K562 (cell line): ENCODE measurements at regions not wholly inside any gene's neighbourhood (a gene's known extent, or its start where the extent isn't known, plus 50 kb on each side); places are given as distances from the start of the nearest gene placed in this dataset.

Experiments
- CBFA2T3 ChIP-seq: fragments of 450-650 bp; IDR thresholded peaks from 2 replicates; pipeline ENCODE4 v1.6.1; 2017
- CREB1 ChIP-seq, 2 experiments: sonication (generic) in 1 of 2; formaldehyde crosslinking in 1 of 2; IDR thresholded peaks; 2 replicates each; pipeline versions ENCODE4 v1.6.1 to v1.8.0; 2012 to 2022; ENCODE audit warnings: inconsistent platforms in 1 of 2, mild to moderate bottlenecking in 1 of 2, missing genetic modification reagents in 1 of 2, moderate library complexity in 1 of 2
- E2F4 ChIP-seq: sonication (generic); formaldehyde crosslinking; IDR thresholded peaks from 2 replicates; pipeline ENCODE4 v1.8.0; 2022; ENCODE audit warnings: mild to moderate bottlenecking, low read depth, missing genetic modification reagents
- ETV6 ChIP-seq, 3 experiments: fragments of 150-350 bp in 1 of 3; sonication (generic) in 1 of 3; formaldehyde crosslinking in 1 of 3; IDR thresholded peaks; 2 replicates each; pipeline versions ENCODE4 v1.6.1 to v1.8.0; 2014 to 2022; ENCODE audit warnings: borderline replicate concordance in 2 of 3, low read depth in 2 of 3, antibody characterized with exemption in 1 of 3, low read length in 1 of 3, mild to moderate bottlenecking in 1 of 3, missing genetic modification reagents in 1 of 3
- HMG20A ChIP-seq: fragments of 450-650 bp; formaldehyde crosslinking; conservative IDR thresholded peaks from 2 replicates; pipeline ENCODE4 v1.4.0; 2020; ENCODE audit warnings: mild to moderate bottlenecking, mixed read lengths
- HSF4 ChIP-seq: fragments of 250-450 bp; sonication (Bioruptor Pico); IDR thresholded peaks from 2 replicates; pipeline ENCODE4 v2.1.2; 2022; ENCODE audit warnings: mild to moderate bottlenecking, moderate library complexity, borderline replicate concordance
- MBD2 ChIP-seq: sonication (generic); IDR thresholded peaks from 2 replicates; pipeline ENCODE4 v1.6.1; 2016; ENCODE audit warnings: low read depth, borderline replicate concordance
- MIER1 ChIP-seq: fragments of 450-650 bp; IDR thresholded peaks from 2 replicates; pipeline ENCODE4 v1.6.1; 2016; ENCODE audit warnings: antibody characterized with exemption, mild to moderate bottlenecking, low read depth
- MTA3 ChIP-seq: fragments of 450-650 bp; formaldehyde crosslinking; IDR thresholded peaks from 2 replicates; pipeline ENCODE4 v1.6.1; 2017; ENCODE audit warnings: mild to moderate bottlenecking, borderline replicate concordance
- NR2C1 ChIP-seq, 2 experiments: fragments of 450-650 bp; IDR thresholded peaks; 2 replicates each; pipeline ENCODE4 v1.6.1; 2017; ENCODE audit warnings: mild to moderate bottlenecking in 2 of 2, antibody characterized with exemption in 1 of 2, inconsistent platforms in 1 of 2, missing compliant biosample characterization in 1 of 2, missing genetic modification characterization in 1 of 2
- PHTF2 ChIP-seq: fragments of 250-450 bp; sonication (Bioruptor Pico); IDR thresholded peaks from 2 replicates; pipeline ENCODE4 v1.5.0; 2021; ENCODE audit warnings: mild to moderate bottlenecking
- RBFOX2 ChIP-seq: fragments of 200-400 bp; formaldehyde crosslinking; IDR thresholded peaks from 2 replicates; pipeline ENCODE4 v1.6.1; 2017; ENCODE audit warnings: low read depth, mild to moderate bottlenecking, low read length, moderate library complexity
- SMAD4 ChIP-seq: fragments of 250-450 bp; sonication (Bioruptor Pico); conservative IDR thresholded peaks from 2 replicates; pipeline ENCODE4 v1.8.0; 2021; ENCODE audit warnings: inconsistent platforms, mild to moderate bottlenecking, moderate library complexity
- SMARCA4 ChIP-seq: fragments of 450-650 bp; IDR thresholded peaks from 2 replicates; pipeline ENCODE4 v1.6.1; 2016
- STAT5B ChIP-seq: fragments of 250-450 bp; sonication (Bioruptor Pico); IDR thresholded peaks from 2 replicates; pipeline ENCODE4 v1.8.0; 2021; ENCODE audit warnings: mild to moderate bottlenecking, inconsistent platforms
- VEZF1 ChIP-seq: fragments of 200-800 bp; sonication (Bioruptor generic); IDR thresholded peaks from 2 replicates; pipeline ENCODE4 v1.6.1; 2017; ENCODE audit warnings: missing genetic modification characterization, missing compliant biosample characterization
- ZBTB9 ChIP-seq: fragments of 450-650 bp; formaldehyde crosslinking; IDR thresholded peaks from 2 replicates; pipeline ENCODE4 v1.4.0; 2020; ENCODE audit warnings: mild to moderate bottlenecking, moderate library complexity
- ZEB2 ChIP-seq: fragments of 450-650 bp; IDR thresholded peaks from 2 replicates; pipeline ENCODE4 v1.6.1; 2016
- ZNF197 ChIP-seq: fragments of 200-800 bp; sonication (Bioruptor generic); IDR thresholded peaks from 2 replicates; pipeline ENCODE4 v1.6.1; 2016; ENCODE audit warnings: low read depth, missing genetic modification characterization, missing compliant biosample characterization
- ZNF384 ChIP-seq: IDR thresholded peaks from 2 replicates; pipeline ENCODE4 v1.6.1; 2012; ENCODE audit warnings: low read depth, low read length, improper control_type of control experiment
- ZNF398 ChIP-seq: fragments of 250-450 bp; sonication (Bioruptor Pico); IDR thresholded peaks from 2 replicates; pipeline ENCODE4 v1.8.0; 2021; ENCODE audit warnings: moderate library complexity, mild to moderate bottlenecking, inconsistent platforms
- ZNF444 ChIP-seq: fragments of 250-450 bp; sonication (Bioruptor Pico); IDR thresholded peaks from 2 replicates; pipeline ENCODE4 v1.4.0; 2020; ENCODE audit warnings: mild to moderate bottlenecking, moderate library complexity
- ZNF644 ChIP-seq: fragments of 200-800 bp; sonication (Bioruptor generic); IDR thresholded peaks from 2 replicates; pipeline ENCODE4 v1.6.1; 2016; ENCODE audit warnings: low read depth, missing genetic modification characterization, missing compliant biosample characterization

- no peak; the same call in 1 of the 2 replicates for TF ChIP-seq VEZF1 (CRISPR knock-in tag)
- TF ChIP-seq ZNF384 = no peak
- TF ChIP-seq RBFOX2 = no peak
- no peak for TF ChIP-seq HMG20A (CRISPR knock-in tag)
- no peak for TF ChIP-seq ZEB2
- no peak for TF ChIP-seq ETV6 (IDR thresholded peaks at IDR 0.05; ENCODE audit: borderline replicate concordance in 1 of 2, low read depth in 2 of 2, low read length in 1 of 2)
- no peak for TF ChIP-seq ETV6 (CRISPR knock-in tag; IDR thresholded peaks at IDR 0.05; ENCODE audit: borderline replicate concordance)
- TF ChIP-seq ZNF197 (CRISPR knock-in tag) = no peak
- TF ChIP-seq ZNF398 (CRISPR knock-in tag) = no peak
- no peak for TF ChIP-seq PHTF2 (CRISPR knock-in tag)
- no peak for TF ChIP-seq MIER1
- TF ChIP-seq E2F4 = no peak
- no peak for TF ChIP-seq CBFA2T3
- TF ChIP-seq CREB1 (IDR thresholded peaks at IDR 0.05) = no peak
- no peak for TF ChIP-seq CREB1 (CRISPR knock-in tag; IDR thresholded peaks at IDR 0.05)
- TF ChIP-seq ZNF644 (tag) = peak; percentile 54; the same call in 1 of the 2 replicates
- TF ChIP-seq NR2C1 (IDR thresholded peaks at IDR 0.05) = peak; percentile 60
- TF ChIP-seq NR2C1 (tag; IDR thresholded peaks at IDR 0.05) = peak; percentile 61; the same call in 1 of the 2 replicates
- TF ChIP-seq ZNF444 = no peak
- peak; percentile 88 for TF ChIP-seq SMAD4 (CRISPR knock-in tag)
- peak; percentile 52; the same call in 1 of the 2 replicates for TF ChIP-seq SMARCA4
- no peak for TF ChIP-seq HSF4 (CRISPR knock-in tag)
- no peak for TF ChIP-seq MTA3
- TF ChIP-seq MBD2 = no peak
- TF ChIP-seq ZBTB9 (CRISPR knock-in tag) = no peak
- TF ChIP-seq STAT5B (CRISPR knock-in tag) = no peak
Observed at GRCh38 chr6:21987501-21987957, 309.3 kb downstream of the PRL start (continued).
